Pancreas (tissue), 10 donors: ENCODE measurements at regions not wholly inside any gene's neighbourhood (a gene's known extent, or its start where the extent isn't known, plus 50 kb on each side); places are given as distances from the start of the nearest gene placed in this dataset.

Experiments used
- ATAC-seq, 4 donors: fragments of 200-7000 bp; cut with Tn5 transposase; one replicate each; pipeline versions ENCODE4 v1.8.0 to v1.9.1; 2020; ENCODE audit warnings: mild to moderate bottlenecking in 4 of 4, moderate library complexity in 4 of 4
- DNase-seq, 6 donors: peaks; one replicate each; pipeline ENCODE4 v3.0.0-alpha.2; 2020
- FAIRE-seq: peaks from 2 replicates; lab custom pipeline; 2012; peaks lifted over from hg19 to GRCh38; lab: Jason Lieb, UNC
- H3K27ac ChIP-seq, 4 donors: fragments of 200-600 bp; sonication (generic); 1 replicate in 3 of 4; 2 replicates in 1 of 4; pipeline versions ENCODE4 v1.5.0 to v1.8.0; 2020
- H3K27me3 ChIP-seq, 4 donors: fragments of 200-600 bp; one replicate each; pipeline ENCODE4 v1.8.0; 2021
- H3K36me3 ChIP-seq, 3 donors: fragments of 200-600 bp; sonication (generic) in 1 of 3; one replicate each; pipeline versions ENCODE4 v1.5.0 to v1.8.0; 2020 to 2021
- H3K4me1 ChIP-seq, 3 donors: fragments of 200-600 bp; one replicate each; pipeline ENCODE4 v1.8.0; 2021
- H3K4me3 ChIP-seq, 4 donors: fragments of 200-600 bp; sonication (generic) in 2 of 4; one replicate each; pipeline versions ENCODE4 v1.5.0 to v1.8.0; 2020 to 2021
- H3K9me3 ChIP-seq, 4 donors: fragments of 200-600 bp; one replicate each; pipeline ENCODE4 v1.8.0; 2021
- WGBS, 2 donors: extraction: QIAGEN DNeasy Blood & Tissue Kit; methylation state at CpG; one replicate each; pipeline ENCODE4 v1.1.7; 2013; 5-methylcytosine and 5-hydroxymethylcytosine counted together
- intact Hi-C, 3 donors: fragments of 100-400 bp; cut with DNase I; formaldehyde crosslinking; loops; one replicate each; pipeline versions ENCODE4 v1.11.1 to v1.14.2; 2022
- TF ChIP-seq, protein P1 (sequence below), 4 donors: fragments of 200-600 bp; sonication (generic) in 3 of 4; IDR thresholded peaks; one replicate each; pipeline versions ENCODE4 v1.5.0 to v1.8.0; 2021; ENCODE audit warnings: antibody characterized with exemption in 4 of 4
- donor health status: healthy with polysubstance abuse.
- donor health status: DM: no; HTN: no; CAD: no; lungs with moderate emphysema.
- donor health status: DM: no; HTN: no; CAD: no.
- donor health status: control.
- donor health status: control.
- donor health status: Bipolar disorder and iron deficiency.
- donor health status: DM: yes; HTN: yes; CAD: no.
- donor health status: DM: no; HTN: no; CAD: no.
- donor health status: DM: no; HTN: no; CAD: no.
- donor health status: DM: yes; HTN: yes; CAD: no.

DNA sequence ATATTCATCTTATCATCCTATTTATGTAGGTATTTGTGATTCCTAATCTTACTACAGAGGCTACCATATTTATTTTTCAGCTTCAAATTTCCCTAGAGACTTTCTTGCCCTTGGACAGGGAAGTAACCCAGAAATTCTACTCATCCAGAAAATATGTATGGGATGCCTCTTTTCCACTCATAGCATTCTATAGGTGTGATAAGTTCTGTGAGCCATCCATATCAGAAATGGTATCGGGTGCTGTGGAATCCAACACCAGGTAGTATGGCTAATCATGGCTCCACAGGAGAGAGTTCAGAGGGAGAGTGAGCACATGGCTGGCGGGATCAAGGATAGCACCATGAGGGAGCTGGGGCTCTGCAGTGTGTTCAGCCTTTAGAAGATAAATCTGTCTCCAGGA lies 349.3 kb upstream of the ACTBL2 start:
- intact Hi-C loops: no loop called here
- Histone ChIP-seq H3K9me3 (no peaks in the 10 kb centered on the region), H3K27ac (no peak overlapping the region), H3K4me1 (peaks cover 0 to 15% (median 12%) of the 10 kb centered on the region in 3 donors), H3K4me3 (no peak overlapping the region), H3K36me3 (no peaks in the 10 kb centered on the region), H3K27me3 (no peaks in the 10 kb centered on the region)
- ATAC-seq: no peak
- no peak for FAIRE-seq
- DNase-seq: no peak
- 98% methylated on average over 2 of the region's 2 CpGs for WGBS, 2 donors
- TF ChIP-seq, protein P1, sequence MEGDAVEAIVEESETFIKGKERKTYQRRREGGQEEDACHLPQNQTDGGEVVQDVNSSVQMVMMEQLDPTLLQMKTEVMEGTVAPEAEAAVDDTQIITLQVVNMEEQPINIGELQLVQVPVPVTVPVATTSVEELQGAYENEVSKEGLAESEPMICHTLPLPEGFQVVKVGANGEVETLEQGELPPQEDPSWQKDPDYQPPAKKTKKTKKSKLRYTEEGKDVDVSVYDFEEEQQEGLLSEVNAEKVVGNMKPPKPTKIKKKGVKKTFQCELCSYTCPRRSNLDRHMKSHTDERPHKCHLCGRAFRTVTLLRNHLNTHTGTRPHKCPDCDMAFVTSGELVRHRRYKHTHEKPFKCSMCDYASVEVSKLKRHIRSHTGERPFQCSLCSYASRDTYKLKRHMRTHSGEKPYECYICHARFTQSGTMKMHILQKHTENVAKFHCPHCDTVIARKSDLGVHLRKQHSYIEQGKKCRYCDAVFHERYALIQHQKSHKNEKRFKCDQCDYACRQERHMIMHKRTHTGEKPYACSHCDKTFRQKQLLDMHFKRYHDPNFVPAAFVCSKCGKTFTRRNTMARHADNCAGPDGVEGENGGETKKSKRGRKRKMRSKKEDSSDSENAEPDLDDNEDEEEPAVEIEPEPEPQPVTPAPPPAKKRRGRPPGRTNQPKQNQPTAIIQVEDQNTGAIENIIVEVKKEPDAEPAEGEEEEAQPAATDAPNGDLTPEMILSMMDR (IDR thresholded peaks at IDR 0.05): no peak

DNA sequence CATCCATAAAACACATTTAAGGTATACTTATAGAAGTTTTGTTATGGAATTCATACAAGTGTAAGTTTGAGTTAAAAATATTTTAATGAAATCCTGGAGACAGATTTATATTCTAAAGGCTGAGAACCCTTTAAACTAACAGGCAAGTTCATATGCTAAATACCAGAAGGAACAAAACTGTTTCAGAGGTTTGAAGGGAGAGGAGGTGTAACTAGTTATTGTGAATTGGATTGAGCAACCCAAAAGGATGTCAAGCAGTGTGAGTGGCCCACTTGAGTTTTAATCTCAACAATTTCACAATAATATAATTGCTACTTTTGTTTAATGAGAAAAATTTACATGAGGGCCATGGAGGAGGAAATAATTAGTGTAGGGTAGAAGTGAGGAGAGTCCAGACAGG lies 348.5 kb upstream of the ACTBL2 start:
- TF ChIP-seq, protein P1 (IDR thresholded peaks at IDR 0.05): no peak
- H3K9me3 ChIP-seq: no peaks in the 10 kb centered on the region
- H3K36me3 ChIP-seq: no peaks in the 10 kb centered on the region
- DNase-seq (no peak), ATAC-seq (no peak), FAIRE-seq (no peak)
- H3K4me3 ChIP-seq: no peak overlapping the region
- no peaks in the 10 kb centered on the region for H3K27me3 ChIP-seq
- intact Hi-C loops: no loop called here
- peaks cover 0 to 15% (median 12%) of the 10 kb centered on the region in 3 donors for H3K4me1 ChIP-seq
- no peak overlapping the region for H3K27ac ChIP-seq

DNA sequence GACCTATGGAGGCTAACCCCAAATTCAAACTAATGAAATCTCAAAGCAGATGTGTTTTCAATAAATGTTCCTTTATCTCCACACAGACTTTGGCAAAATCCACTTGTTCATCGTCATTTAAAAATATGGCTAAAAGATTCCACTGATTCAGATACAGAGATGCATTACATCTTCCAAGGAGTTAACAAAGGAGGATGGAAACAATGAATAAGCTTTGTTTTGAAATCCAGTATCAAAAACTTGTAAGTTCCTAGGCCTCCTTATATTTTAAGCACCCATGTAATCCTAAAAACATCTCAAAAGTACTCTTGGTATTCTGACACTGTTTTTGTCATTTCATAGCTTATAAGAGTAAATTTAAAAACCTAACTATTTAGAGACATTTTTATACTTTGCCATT lies 345.6 kb upstream of the ACTBL2 start:
- H3K27ac ChIP-seq: no peak overlapping the region
- no peaks in the 10 kb centered on the region for H3K9me3 ChIP-seq
- no peaks in the 10 kb centered on the region for H3K27me3 ChIP-seq
- WGBS, 2 donors: 92 to 98% methylated on average over 1 of the region's 1 CpG
- TF ChIP-seq, protein P1 (IDR thresholded peaks at IDR 0.05): no peak
- intact Hi-C loops: no loop called here
- peaks cover 0 to 3% (median 0%) of the 10 kb centered on the region in 3 donors for H3K4me1 ChIP-seq
- no peak for DNase-seq
- no peaks in the 10 kb centered on the region for H3K36me3 ChIP-seq
- FAIRE-seq: no peak
- no peak for ATAC-seq
- no peak overlapping the region for H3K4me3 ChIP-seq

DNA sequence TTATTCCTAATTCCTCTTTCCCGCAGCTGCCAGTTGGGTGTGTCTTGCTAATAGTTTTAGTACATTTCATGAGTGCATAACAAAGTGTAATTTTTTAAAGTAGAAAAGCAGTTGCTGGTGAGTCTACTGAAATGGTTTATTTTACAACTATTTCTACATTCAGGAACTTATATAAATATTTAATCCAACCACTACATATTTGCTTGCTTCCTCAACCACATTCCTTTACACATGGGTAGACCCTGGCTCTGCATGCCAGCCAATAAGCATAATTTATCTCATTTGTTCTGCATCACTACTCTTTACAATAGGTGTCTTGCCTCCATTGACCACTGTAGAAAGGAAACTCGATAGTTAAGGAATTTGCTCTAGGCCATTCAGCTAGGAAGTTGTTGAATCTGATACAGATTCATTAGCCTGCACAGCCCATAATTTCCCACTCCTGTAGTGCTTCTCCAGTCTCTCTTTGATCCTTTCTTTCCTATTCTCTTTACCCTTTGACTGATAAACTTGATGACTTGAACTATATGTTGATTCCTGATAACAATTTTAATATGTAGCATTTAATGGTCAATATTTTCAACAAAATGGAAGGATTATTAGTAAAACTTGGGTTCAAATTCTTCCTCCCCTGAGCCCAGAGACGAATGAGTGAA lies 342.5 kb upstream of the ACTBL2 start:
- Histone ChIP-seq H3K27ac (no peak overlapping the region), H3K36me3 (no peaks in the 10 kb centered on the region), H3K4me1 (no peaks in the 10 kb centered on the region), H3K4me3 (no peak overlapping the region), H3K27me3 (no peaks in the 10 kb centered on the region), H3K9me3 (no peaks in the 10 kb centered on the region)
- no peak for FAIRE-seq
- no peak for ATAC-seq
- TF ChIP-seq, protein P1 (IDR thresholded peaks at IDR 0.05): no peak
- no peak for DNase-seq
- WGBS, 2 donors: 80 to 81% methylated on average over 3 of the region's 3 CpGs
- intact Hi-C loops: no loop called here

DNA sequence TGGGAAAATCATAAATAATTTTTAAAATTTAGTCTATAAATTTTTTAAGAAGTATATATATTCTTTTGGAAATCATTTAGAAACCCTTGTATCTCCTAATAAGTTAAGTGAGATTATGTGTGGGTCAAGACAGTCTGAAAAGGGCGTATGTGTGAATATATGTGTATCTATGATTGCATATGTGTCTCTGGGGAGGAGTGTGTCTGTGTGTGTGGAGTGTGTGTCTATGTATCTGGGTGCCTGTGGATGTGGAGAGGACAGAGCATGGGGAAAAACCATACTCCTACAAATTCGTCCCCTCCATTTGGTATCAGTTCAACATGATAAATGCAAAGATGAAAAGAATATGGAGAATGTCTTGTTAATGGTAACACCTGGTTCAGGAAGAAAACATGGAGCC lies 342.0 kb upstream of the ACTBL2 start:
- no peaks in the 10 kb centered on the region for H3K9me3 ChIP-seq
- H3K27me3 ChIP-seq: no peaks in the 10 kb centered on the region
- 76 to 77% methylated on average over 2 of the region's 2 CpGs for WGBS, 2 donors
- no peak for FAIRE-seq
- intact Hi-C loops: no loop called here
- H3K36me3 ChIP-seq: no peaks in the 10 kb centered on the region
- TF ChIP-seq, protein P1 (IDR thresholded peaks at IDR 0.05): no peak
- no peak overlapping the region for H3K4me3 ChIP-seq
- DNase-seq: no peak
- H3K27ac ChIP-seq: no peak overlapping the region
- H3K4me1 ChIP-seq: no peaks in the 10 kb centered on the region
- no peak for ATAC-seq
